Loucy (cell line): ENCODE measurements at regions not wholly inside any gene's neighbourhood (a gene's known extent, or its start where the extent isn't known, plus 50 kb on each side); places are given as distances from the start of the nearest gene placed in this dataset.

ENCODE experiments used
- H2AFZ ChIP-seq: fragments of 200-600 bp; sonication (generic); 2 replicates; pipeline ENCODE4 v1.6.0; 2016; ENCODE audit warnings: antibody characterized with exemption, mild to moderate bottlenecking, low read length, moderate library complexity
- H3F3A ChIP-seq: fragments of 200-600 bp; 2 replicates; pipeline ENCODE4 v1.6.0; 2016; ENCODE audit warnings: antibody characterized with exemption, low read depth, mild to moderate bottlenecking
- H3K27me3 ChIP-seq: fragments of 200-600 bp; sonication (generic); 2 replicates; pipeline ENCODE4 v1.6.1; 2014; ENCODE audit warnings: low read length, mild to moderate bottlenecking; ENCODE audit not compliant: insufficient read depth, poor library complexity, severe bottlenecking
- H3K36me3 ChIP-seq: fragments of 200-600 bp; sonication (generic); 2 replicates; pipeline ENCODE4 v1.6.1; 2016; ENCODE audit warnings: low read length; ENCODE audit not compliant: insufficient read depth
- H3K4me1 ChIP-seq: fragments of 200-600 bp; sonication (generic); 2 replicates; pipeline ENCODE4 v1.5.1; 2014; ENCODE audit warnings: low read length, mild to moderate bottlenecking; ENCODE audit not compliant: insufficient read depth, poor library complexity, severe bottlenecking
- H3K4me2 ChIP-seq: fragments of 200-600 bp; sonication (generic); 2 replicates; pipeline ENCODE4 v1.6.0; 2014; ENCODE audit warnings: antibody characterized with exemption, low read length, low read depth, mild to moderate bottlenecking; ENCODE audit not compliant: poor library complexity, severe bottlenecking
- H3K4me3 ChIP-seq: fragments of 200-600 bp; sonication (generic); 2 replicates; pipeline ENCODE4 v1.5.1; 2014; ENCODE audit warnings: low read length, mild to moderate bottlenecking, mixed read lengths; ENCODE audit not compliant: poor library complexity, severe bottlenecking
- H3K79me2 ChIP-seq: fragments of 200-600 bp; sonication (generic); 2 replicates; pipeline ENCODE4 v1.6.1; 2014; ENCODE audit warnings: low read length; ENCODE audit not compliant: insufficient read depth
- H3K9ac ChIP-seq: fragments of 200-600 bp; sonication (generic); 2 replicates; pipeline ENCODE4 v1.6.0; 2014; ENCODE audit warnings: mild to moderate bottlenecking, low read depth, low read length, moderate library complexity; ENCODE audit not compliant: poor library complexity, severe bottlenecking
- H3K9me2 ChIP-seq: fragments of 200-600 bp; sonication (generic); replicated peaks from 2 replicates; pipeline ENCODE4 v1.6.1; 2016; ENCODE audit warnings: low read depth, low read length, mixed read lengths
- H3K9me3 ChIP-seq: fragments of 200-600 bp; sonication (generic); 2 replicates; pipeline ENCODE4 v1.6.1; 2014; ENCODE audit warnings: mild to moderate bottlenecking, antibody characterized with exemption, low read length, low read depth; ENCODE audit not compliant: insufficient read depth
- H4K20me1 ChIP-seq: fragments of 200-600 bp; sonication (generic); 2 replicates; pipeline ENCODE4 v1.6.0; 2014; ENCODE audit warnings: antibody characterized with exemption, low read length, mild to moderate bottlenecking; ENCODE audit not compliant: insufficient read depth, poor library complexity, severe bottlenecking
- EZH2phosphoT487 ChIP-seq: fragments of 200-600 bp; IDR thresholded peaks from 2 replicates; pipeline ENCODE4 v1.6.1; 2018; ENCODE audit warnings: antibody characterized with exemption, mild to moderate bottlenecking, moderate library complexity, borderline replicate concordance
- TF ChIP-seq, protein P1 (sequence below): fragments of 200-600 bp; sonication (generic); conservative IDR thresholded peaks from 2 replicates; pipeline ENCODE4 v1.5.1; 2014; ENCODE audit warnings: mild to moderate bottlenecking, antibody characterized with exemption, low read length

DNA sequence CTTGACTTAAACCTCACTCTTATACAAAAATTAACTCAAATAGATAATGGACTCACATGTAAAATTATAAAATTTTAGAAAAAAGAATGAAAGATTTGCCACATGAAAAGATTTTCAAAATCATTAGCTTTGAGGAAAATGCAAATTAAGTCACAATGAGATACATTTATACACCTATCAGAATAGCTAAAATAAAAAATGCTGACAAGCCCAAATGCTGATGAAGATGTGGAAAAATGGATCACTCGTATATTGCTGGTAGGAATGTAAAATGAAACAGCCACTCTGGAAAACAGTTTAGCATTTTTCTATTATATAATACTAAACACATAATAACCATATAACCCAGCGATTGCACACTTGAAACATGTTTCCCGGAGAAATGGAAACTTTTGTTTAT is 316.2 kb downstream of the ANKRD50 start:
- no peak for TF ChIP-seq EZH2phosphoT487
- TF ChIP-seq, protein P1, sequence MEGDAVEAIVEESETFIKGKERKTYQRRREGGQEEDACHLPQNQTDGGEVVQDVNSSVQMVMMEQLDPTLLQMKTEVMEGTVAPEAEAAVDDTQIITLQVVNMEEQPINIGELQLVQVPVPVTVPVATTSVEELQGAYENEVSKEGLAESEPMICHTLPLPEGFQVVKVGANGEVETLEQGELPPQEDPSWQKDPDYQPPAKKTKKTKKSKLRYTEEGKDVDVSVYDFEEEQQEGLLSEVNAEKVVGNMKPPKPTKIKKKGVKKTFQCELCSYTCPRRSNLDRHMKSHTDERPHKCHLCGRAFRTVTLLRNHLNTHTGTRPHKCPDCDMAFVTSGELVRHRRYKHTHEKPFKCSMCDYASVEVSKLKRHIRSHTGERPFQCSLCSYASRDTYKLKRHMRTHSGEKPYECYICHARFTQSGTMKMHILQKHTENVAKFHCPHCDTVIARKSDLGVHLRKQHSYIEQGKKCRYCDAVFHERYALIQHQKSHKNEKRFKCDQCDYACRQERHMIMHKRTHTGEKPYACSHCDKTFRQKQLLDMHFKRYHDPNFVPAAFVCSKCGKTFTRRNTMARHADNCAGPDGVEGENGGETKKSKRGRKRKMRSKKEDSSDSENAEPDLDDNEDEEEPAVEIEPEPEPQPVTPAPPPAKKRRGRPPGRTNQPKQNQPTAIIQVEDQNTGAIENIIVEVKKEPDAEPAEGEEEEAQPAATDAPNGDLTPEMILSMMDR = no peak
- no peak overlapping the region for H2AFZ ChIP-seq
- no peaks in the 10 kb centered on the region for H3K79me2 ChIP-seq
- no peaks in the 10 kb centered on the region for H3F3A ChIP-seq
- H3K36me3 ChIP-seq = no peaks in the 10 kb centered on the region
- no peak overlapping the region for H3K4me3 ChIP-seq
- no peak overlapping the region for H3K4me2 ChIP-seq
- H3K9me2 ChIP-seq = no peaks in the 10 kb centered on the region
- H3K9ac ChIP-seq = no peak overlapping the region
- no peaks in the 10 kb centered on the region for H4K20me1 ChIP-seq
- no peaks in the 10 kb centered on the region for H3K4me1 ChIP-seq
- H3K27me3 ChIP-seq = no peaks in the 10 kb centered on the region
- H3K9me3 ChIP-seq = no peaks in the 10 kb centered on the region

DNA sequence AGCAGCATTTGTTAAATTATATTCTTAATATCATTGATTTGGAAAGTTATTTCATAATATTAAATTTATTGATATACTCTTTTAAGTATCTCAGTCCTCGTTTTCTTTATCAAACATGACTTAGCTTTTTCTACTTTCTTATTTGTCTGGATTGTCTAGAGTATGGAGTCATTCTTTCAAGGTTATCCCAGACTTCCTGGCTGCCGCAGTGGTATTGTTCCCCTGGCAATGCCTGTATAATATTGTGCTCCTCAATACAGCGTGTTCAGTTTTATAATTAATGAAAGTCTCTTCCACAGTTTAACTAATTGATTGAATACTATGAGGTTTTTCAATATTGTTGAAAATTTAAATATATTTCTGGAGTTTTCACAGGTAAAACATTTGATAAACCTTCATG is 310.9 kb downstream of the ANKRD50 start:
- no peaks in the 10 kb centered on the region for H3K79me2 ChIP-seq
- no peaks in the 10 kb centered on the region for H3K9me3 ChIP-seq
- no peak overlapping the region for H3K4me2 ChIP-seq
- H3K4me1 ChIP-seq = no peaks in the 10 kb centered on the region
- H3K4me3 ChIP-seq = no peak overlapping the region
- no peaks in the 10 kb centered on the region for H4K20me1 ChIP-seq
- no peaks in the 10 kb centered on the region for H3K27me3 ChIP-seq
- H3K36me3 ChIP-seq = no peaks in the 10 kb centered on the region
- no peaks in the 10 kb centered on the region for H3K9me2 ChIP-seq
- no peak overlapping the region for H3K9ac ChIP-seq
- H3F3A ChIP-seq = no peaks in the 10 kb centered on the region
- TF ChIP-seq, protein P1 = no peak
- no peak for TF ChIP-seq EZH2phosphoT487
- no peak overlapping the region for H2AFZ ChIP-seq

DNA sequence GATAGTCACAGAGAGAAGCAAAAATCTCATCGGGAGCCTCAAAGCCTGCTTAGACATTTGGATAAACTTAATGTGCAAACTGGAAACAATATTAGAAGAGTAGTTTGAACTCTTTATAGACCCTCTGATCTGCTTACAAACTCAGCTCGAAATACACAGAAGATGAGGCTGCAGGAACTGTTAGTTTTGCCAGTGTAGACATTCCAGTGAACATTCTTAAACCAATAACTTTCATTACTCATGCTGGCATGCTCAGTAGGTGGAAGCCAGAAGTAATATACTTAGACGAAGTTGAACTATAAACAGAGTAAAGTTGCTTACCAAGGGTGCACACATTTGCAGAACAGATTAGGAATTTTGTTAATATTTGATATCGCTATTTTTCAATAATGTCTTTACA is 303.5 kb downstream of the ANKRD50 start:
- Histone ChIP-seq H3K4me3 (no peak overlapping the region), H3K36me3 (no peaks in the 10 kb centered on the region), H3K9ac (no peak overlapping the region), H3K4me2 (no peak overlapping the region), H3K79me2 (no peaks in the 10 kb centered on the region), H4K20me1 (no peaks in the 10 kb centered on the region), H3F3A (no peaks in the 10 kb centered on the region), H3K4me1 (no peaks in the 10 kb centered on the region), H3K27me3 (no peaks in the 10 kb centered on the region), H3K9me3 (no peaks in the 10 kb centered on the region), H2AFZ (no peak overlapping the region), H3K9me2 (no peaks in the 10 kb centered on the region)
- no peak for TF ChIP-seq EZH2phosphoT487
- TF ChIP-seq, protein P1 = no peak
